Loucy (cell line): ENCODE measurements at regions not wholly inside any gene's neighbourhood (a gene's known extent, or its start where the extent isn't known, plus 50 kb on each side); places are given as distances from the start of the nearest gene placed in this dataset.

ENCODE experiments used
- H2AFZ ChIP-seq: fragments of 200-600 bp; sonication (generic); 2 replicates; pipeline ENCODE4 v1.6.0; 2016; ENCODE audit warnings: antibody characterized with exemption, mild to moderate bottlenecking, low read length, moderate library complexity
- H3F3A ChIP-seq: fragments of 200-600 bp; 2 replicates; pipeline ENCODE4 v1.6.0; 2016; ENCODE audit warnings: antibody characterized with exemption, low read depth, mild to moderate bottlenecking
- H3K27me3 ChIP-seq: fragments of 200-600 bp; sonication (generic); 2 replicates; pipeline ENCODE4 v1.6.1; 2014; ENCODE audit warnings: low read length, mild to moderate bottlenecking; ENCODE audit not compliant: insufficient read depth, poor library complexity, severe bottlenecking
- H3K36me3 ChIP-seq: fragments of 200-600 bp; sonication (generic); 2 replicates; pipeline ENCODE4 v1.6.1; 2016; ENCODE audit warnings: low read length; ENCODE audit not compliant: insufficient read depth
- H3K4me1 ChIP-seq: fragments of 200-600 bp; sonication (generic); 2 replicates; pipeline ENCODE4 v1.5.1; 2014; ENCODE audit warnings: low read length, mild to moderate bottlenecking; ENCODE audit not compliant: insufficient read depth, poor library complexity, severe bottlenecking
- H3K4me2 ChIP-seq: fragments of 200-600 bp; sonication (generic); 2 replicates; pipeline ENCODE4 v1.6.0; 2014; ENCODE audit warnings: antibody characterized with exemption, low read length, low read depth, mild to moderate bottlenecking; ENCODE audit not compliant: poor library complexity, severe bottlenecking
- H3K4me3 ChIP-seq: fragments of 200-600 bp; sonication (generic); 2 replicates; pipeline ENCODE4 v1.5.1; 2014; ENCODE audit warnings: low read length, mild to moderate bottlenecking, mixed read lengths; ENCODE audit not compliant: poor library complexity, severe bottlenecking
- H3K79me2 ChIP-seq: fragments of 200-600 bp; sonication (generic); 2 replicates; pipeline ENCODE4 v1.6.1; 2014; ENCODE audit warnings: low read length; ENCODE audit not compliant: insufficient read depth
- H3K9ac ChIP-seq: fragments of 200-600 bp; sonication (generic); 2 replicates; pipeline ENCODE4 v1.6.0; 2014; ENCODE audit warnings: mild to moderate bottlenecking, low read depth, low read length, moderate library complexity; ENCODE audit not compliant: poor library complexity, severe bottlenecking
- H3K9me2 ChIP-seq: fragments of 200-600 bp; sonication (generic); replicated peaks from 2 replicates; pipeline ENCODE4 v1.6.1; 2016; ENCODE audit warnings: low read depth, low read length, mixed read lengths
- H3K9me3 ChIP-seq: fragments of 200-600 bp; sonication (generic); 2 replicates; pipeline ENCODE4 v1.6.1; 2014; ENCODE audit warnings: mild to moderate bottlenecking, antibody characterized with exemption, low read length, low read depth; ENCODE audit not compliant: insufficient read depth
- H4K20me1 ChIP-seq: fragments of 200-600 bp; sonication (generic); 2 replicates; pipeline ENCODE4 v1.6.0; 2014; ENCODE audit warnings: antibody characterized with exemption, low read length, mild to moderate bottlenecking; ENCODE audit not compliant: insufficient read depth, poor library complexity, severe bottlenecking
- EZH2phosphoT487 ChIP-seq: fragments of 200-600 bp; IDR thresholded peaks from 2 replicates; pipeline ENCODE4 v1.6.1; 2018; ENCODE audit warnings: antibody characterized with exemption, mild to moderate bottlenecking, moderate library complexity, borderline replicate concordance
- TF ChIP-seq, protein P1 (sequence below): fragments of 200-600 bp; sonication (generic); conservative IDR thresholded peaks from 2 replicates; pipeline ENCODE4 v1.5.1; 2014; ENCODE audit warnings: mild to moderate bottlenecking, antibody characterized with exemption, low read length

DNA sequence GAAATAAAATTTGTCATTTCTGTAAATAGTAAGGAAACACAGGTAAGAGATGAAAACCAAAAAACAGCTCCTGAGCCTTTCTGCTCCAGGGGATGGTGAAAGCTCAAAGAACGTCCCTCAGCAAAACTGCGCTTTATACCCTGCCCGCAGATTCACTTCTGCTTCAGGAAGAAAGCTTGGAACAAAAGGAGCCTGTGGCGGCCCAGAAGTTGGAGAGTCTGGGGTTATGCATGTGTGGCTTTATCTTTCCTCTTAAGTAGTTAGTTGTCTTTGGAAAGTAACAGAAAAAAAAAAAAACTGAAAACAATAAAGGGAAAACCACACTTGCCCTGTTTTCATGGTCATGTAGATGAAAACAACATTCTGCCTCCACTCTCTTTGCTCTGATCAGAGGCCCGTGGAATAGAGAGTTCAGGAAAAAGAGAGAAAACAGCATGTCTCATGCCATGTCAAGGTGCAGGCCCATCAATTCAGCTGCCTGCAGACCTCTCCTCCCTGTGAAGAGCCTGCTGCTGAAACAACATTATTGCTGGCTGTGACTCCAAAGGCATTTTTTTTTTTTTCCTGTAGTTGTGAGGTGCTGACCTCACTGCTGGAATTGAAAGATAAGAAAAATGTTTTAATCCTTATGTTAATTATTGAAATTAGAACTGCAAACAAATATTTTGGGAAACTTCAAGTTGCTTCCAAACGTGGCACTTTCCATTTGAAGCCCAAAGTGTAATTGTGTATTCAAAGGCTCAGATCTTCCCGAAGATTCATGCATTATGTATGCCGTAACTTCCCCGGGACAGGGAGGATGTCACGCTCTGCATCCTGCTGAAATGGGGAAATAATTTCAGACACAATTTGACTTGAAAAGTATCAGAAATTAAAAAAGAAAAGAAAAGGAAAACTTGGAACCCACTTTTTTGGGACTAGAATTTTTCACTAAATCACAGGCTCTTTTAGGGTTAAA, 108.4 kb upstream of the ZNF385D start:
- Histone ChIP-seq H3K4me2 (no peak overlapping the region), H3K36me3 (no peaks in the 10 kb centered on the region), H2AFZ (no peak overlapping the region), H3K27me3 (no peaks in the 10 kb centered on the region), H3K79me2 (no peaks in the 10 kb centered on the region), H4K20me1 (no peaks in the 10 kb centered on the region), H3K9me2 (no peaks in the 10 kb centered on the region), H3K4me1 (no peaks in the 10 kb centered on the region), H3K9ac (no peak overlapping the region), H3K9me3 (no peaks in the 10 kb centered on the region), H3K4me3 (no peak overlapping the region), H3F3A (no peaks in the 10 kb centered on the region)
- TF ChIP-seq EZH2phosphoT487: no peak
- TF ChIP-seq, protein P1, sequence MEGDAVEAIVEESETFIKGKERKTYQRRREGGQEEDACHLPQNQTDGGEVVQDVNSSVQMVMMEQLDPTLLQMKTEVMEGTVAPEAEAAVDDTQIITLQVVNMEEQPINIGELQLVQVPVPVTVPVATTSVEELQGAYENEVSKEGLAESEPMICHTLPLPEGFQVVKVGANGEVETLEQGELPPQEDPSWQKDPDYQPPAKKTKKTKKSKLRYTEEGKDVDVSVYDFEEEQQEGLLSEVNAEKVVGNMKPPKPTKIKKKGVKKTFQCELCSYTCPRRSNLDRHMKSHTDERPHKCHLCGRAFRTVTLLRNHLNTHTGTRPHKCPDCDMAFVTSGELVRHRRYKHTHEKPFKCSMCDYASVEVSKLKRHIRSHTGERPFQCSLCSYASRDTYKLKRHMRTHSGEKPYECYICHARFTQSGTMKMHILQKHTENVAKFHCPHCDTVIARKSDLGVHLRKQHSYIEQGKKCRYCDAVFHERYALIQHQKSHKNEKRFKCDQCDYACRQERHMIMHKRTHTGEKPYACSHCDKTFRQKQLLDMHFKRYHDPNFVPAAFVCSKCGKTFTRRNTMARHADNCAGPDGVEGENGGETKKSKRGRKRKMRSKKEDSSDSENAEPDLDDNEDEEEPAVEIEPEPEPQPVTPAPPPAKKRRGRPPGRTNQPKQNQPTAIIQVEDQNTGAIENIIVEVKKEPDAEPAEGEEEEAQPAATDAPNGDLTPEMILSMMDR: no peak

DNA sequence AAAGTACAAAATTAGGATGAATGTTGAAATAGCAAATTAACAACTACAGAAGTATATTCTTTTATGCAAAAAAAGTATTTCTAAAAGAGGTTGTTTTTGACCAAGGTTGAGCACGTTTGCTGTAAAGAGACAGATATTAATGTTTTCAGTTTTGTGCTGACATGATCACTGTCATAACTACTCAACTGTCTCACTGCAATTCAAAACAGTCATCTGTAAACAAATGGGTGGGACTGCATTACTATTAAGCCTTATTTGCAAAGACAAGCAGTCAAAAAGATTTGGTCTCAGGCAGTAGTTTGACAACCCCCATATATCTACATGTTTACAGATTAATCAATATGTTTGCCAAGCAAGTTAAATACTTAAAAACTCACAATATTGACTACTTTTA, 109.1 kb upstream of the ZNF385D start:
- Histone ChIP-seq H3K27me3 (no peaks in the 10 kb centered on the region), H2AFZ (no peak overlapping the region), H3K9me2 (no peaks in the 10 kb centered on the region), H3K9me3 (no peaks in the 10 kb centered on the region), H3K4me3 (no peak overlapping the region), H3K36me3 (no peaks in the 10 kb centered on the region), H3F3A (no peaks in the 10 kb centered on the region), H3K4me2 (no peak overlapping the region), H3K9ac (no peak overlapping the region), H4K20me1 (no peaks in the 10 kb centered on the region), H3K4me1 (no peaks in the 10 kb centered on the region), H3K79me2 (no peaks in the 10 kb centered on the region)
- no peak for TF ChIP-seq EZH2phosphoT487
- TF ChIP-seq, protein P1: no peak

DNA sequence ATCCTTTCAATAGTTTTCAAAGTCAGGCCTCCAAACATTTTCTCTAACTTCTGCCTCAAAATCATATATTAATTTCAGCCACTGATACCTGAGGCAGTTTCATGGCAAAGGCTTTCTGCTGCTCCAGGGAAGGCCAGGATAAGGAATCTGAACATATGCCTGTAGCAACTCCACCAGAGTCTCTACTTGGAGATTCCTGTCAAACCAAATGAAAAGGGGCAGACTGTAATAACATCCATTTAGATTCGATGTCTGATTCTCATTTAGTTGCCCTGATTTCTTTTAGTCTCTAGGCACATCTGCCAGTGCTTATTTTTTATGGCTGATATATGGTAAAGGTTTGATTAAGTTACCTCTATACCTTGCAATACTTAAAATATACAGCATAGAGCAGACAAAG, 109.6 kb upstream of the ZNF385D start:
- H3K27me3 ChIP-seq: no peaks in the 10 kb centered on the region
- H2AFZ ChIP-seq: no peak overlapping the region
- no peaks in the 10 kb centered on the region for H3K4me1 ChIP-seq
- no peak overlapping the region for H3K9ac ChIP-seq
- no peaks in the 10 kb centered on the region for H3K9me3 ChIP-seq
- H3K4me2 ChIP-seq: no peak overlapping the region
- H3K36me3 ChIP-seq: no peaks in the 10 kb centered on the region
- TF ChIP-seq, protein P1: no peak
- TF ChIP-seq EZH2phosphoT487: no peak
- no peaks in the 10 kb centered on the region for H3K79me2 ChIP-seq
- H4K20me1 ChIP-seq: no peaks in the 10 kb centered on the region
- no peak overlapping the region for H3K4me3 ChIP-seq
- no peaks in the 10 kb centered on the region for H3F3A ChIP-seq
- no peaks in the 10 kb centered on the region for H3K9me2 ChIP-seq
